Hematopoietic multipotent progenitor cell treated with erythropoietin and hydrocortisone succinate and interleukin-3 and kit ligand, for 8 days (in vitro differentiated cells): ENCODE measurements at regions not wholly inside any gene's neighbourhood (a gene's known extent, or its start where the extent isn't known, plus 50 kb on each side); places are given as distances from the start of the nearest gene placed in this dataset.
A peak's percentile ranks its signal among the peaks of the same experiment; 100 is the strongest.

Source experiments
- DNase-seq: peaks from one replicate; pipeline ENCODE4 v3.0.0-alpha.2; 2015

DNA sequence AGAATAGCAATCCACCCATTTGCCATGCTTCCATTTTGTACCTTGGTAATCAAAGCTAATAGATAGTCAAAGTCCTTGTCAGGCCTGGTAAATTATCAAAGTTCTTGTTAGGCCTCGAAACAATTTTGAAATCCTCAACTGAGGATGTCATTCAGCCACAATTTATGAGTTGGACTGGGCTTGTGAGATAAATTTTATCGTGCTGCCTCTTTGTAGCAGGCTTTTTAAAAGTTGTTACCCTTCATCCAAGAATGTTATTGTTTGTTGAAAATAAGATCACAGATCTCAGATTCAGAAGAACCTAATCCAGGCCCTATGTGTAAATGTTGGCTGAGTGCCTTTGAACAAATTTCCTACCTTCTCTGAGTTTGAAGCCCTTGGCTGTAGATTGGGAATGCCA, 143.3 kb upstream of the PROK2 start:
- DNase-seq: no peak

DNA sequence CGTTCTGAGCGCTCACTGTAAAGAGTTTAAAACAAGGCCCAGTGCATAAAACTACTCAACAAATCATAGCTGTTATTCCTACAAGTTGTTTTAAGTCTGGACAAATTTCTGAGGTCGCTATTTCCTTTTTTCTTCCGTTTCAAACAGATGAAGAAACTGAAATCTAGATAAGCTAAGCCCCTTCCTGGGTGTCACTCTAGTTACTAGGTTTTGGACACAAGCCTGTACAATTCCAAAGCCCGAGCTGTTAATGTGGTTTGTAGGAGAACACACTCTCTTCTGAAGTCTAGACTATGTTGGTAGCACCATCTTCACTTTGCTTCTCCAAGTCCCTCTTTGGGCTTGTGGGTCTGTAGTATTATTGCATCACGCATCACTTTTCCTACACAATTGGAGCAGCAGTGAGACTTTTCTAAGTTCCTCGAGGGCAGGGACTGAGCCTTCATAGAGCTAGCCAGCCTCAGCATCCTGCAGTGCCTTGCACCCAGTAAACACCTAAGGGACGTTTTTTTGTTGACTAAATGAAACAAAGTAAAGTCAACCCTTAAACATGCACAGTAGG, 142.6 kb upstream of the PROK2 start:
- DNase-seq: no peak

DNA sequence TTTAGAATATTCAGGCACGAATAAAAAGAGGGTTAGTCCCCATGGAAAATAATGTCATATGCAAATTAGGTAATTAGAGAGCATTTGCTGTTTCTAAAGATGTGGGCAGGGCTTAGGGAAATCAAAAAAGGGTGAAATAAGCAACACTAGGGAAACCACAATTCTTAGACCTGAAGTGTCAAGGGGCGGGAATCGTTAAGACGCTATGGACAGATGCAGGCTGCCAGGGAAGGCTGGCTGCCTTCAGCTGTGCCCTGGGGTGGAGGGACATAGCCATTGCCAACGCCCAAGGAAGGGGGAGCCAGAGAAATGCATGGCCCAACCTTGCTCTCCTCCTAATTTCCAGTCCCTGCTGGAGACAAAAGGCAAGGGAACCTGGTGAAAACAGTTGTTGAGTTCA, 141.7 kb upstream of the PROK2 start:
- no peak for DNase-seq

DNA sequence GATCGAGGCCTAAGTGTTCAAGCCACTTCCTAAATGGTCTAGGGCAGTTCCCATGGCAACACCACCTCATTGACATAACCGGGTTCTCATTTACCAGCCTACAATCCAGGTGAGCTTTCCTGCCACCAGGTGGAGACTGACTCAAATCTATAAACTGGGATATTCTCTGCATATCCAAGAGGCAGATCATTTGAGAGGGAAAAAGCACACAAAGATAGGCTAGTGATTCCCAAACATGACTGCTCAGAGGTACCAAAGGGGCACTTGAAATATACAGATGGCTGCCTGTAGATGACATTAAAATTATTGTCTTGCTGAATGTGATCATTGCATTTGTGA, 141.3 kb upstream of the PROK2 start:
- peak; percentile 23 for DNase-seq

DNA sequence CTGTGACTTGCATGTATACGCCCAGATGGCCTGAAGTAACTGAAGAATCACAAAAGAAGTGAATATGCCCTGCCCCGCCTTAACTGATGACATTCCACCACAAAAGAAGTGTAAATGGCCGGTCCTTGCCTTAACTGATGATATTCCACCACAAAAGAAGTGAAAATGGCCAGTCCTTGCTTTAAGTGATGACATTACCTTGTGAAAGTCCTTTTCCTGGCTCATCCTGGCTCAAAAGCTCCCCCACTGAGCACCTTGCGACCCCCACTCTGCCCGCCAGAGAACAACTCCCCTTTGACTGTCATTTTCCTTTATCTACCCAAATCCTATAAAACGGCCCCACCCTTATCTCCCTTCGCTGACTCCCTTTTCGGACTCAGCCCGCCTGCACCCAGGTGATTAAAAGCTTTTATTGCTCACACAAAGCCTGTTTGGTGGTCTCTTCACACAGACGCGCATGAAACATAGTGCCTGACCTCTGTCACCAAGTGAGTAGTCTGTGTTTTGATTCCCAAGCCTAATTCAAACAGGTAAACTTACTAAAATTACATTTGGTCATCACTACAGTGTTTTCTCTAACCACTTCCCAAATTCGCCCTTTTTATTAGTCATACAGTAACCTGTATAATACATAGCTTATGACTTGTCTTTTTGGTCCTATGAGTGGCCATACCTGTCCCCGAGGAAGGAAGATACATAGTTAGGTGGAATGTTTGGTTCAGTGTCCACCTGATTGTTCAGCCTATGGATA, 140.7 kb upstream of the PROK2 start:
- peak; percentile 17 for DNase-seq

DNA sequence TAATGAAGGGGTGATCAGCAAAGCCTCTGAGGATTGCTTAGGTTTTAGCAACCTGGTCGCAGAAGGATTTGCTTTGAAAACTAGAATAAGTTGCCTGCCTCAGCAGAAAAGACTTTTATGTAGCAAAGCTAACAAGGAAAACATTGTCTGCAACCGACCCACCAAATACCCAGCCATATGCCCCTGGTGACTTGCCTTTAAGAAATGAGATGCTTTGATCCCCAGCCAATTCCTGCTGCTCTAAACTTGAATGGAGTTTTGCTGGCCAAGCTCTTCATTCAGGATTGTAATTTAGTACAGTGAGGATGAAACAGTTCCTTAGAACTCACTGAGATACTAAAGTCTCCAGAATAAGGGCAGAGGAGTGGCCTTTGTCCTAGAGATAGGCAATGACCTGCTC, 139.8 kb upstream of the PROK2 start:
- no peak for DNase-seq

DNA sequence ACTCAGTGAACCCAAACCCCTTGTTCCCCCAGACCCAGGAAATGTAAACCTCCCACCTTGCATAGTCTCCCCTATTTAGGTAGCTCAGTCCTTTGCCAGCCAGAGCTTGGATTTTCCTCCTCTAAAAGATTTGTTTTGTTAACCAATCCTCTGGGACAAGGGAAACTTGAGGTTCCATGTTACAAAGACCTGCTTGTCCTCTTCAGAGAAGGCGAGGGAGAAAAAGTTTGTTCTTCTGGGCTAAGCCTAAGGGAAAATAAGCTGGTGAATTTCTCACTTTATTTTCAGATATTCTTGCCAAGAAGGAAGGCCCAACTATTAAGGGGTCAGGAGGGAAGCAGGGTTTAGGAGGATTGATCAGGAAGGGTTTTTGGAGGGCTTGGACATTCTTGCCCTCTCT, 136.1 kb upstream of the PROK2 start:
- DNase-seq: no peak

DNA sequence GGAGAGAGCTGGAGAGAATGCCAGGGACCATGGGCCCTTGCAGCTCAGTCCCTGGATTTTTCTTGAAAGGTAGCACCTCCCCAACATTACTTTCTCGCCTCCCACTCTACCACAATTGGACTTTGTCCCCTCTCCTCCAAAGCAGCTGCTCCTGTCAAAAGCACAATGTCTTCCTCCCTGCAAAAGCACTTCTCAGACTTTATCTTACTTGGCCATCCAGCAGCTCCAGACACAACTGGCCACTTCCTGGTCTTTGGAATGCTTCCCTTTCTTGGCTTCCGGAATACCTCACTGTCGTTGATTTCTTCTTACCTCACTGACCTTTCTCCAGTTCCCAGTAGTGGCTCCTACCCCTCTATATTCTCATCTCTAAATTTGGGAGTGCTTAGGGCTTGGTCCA, 134.6 kb upstream of the PROK2 start:
- DNase-seq: no peak

DNA sequence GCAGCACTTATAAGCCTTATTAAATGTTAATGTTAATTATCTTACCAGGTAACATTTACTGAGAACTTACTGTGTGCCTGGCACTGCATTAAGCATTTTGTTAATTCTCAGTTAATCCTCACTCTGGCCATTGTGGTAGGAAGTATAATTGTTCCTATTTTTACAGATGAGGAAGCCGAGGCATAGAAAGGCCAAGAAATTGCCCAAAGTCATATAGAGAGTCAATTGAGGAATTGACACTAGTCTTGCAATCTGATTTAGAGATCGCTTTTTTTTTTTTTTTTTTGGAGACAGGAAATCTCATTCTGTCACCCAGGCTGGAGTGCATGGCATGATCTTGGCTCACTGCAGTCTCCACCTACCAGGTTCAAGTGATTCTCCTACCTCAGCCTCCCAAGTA, 132.6 kb upstream of the PROK2 start:
- DNase-seq: no peak

DNA sequence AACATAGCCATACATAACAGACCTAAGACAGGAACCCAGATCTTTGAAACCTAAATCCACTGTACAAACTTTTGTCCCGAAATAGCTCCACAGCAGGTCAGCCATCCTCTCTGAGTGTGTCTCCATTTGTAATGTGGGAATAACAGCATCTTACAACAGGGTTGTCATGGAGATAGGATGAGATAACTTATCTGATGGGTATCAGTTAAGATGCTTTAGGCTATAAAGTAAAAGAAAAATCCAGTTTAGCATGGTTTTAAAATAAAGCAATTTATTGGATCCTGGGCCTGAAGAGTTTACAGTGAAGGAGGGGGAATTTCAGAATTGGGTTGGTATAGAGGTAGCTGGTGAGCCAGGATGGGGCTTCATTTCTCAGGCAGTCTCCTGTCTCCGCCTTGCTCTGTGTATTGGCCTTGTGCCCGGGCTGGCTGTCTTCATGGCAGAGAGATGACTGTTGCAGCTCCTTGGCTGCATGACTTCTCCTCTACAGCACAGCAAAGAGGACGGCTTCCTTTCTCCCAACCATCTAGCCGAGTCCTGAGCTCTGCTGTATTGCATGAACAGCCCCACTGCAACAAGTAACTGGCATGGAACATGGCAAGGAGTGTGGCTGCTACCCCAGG, 131.9 kb upstream of the PROK2 start:
- DNase-seq: peak; percentile 28

DNA sequence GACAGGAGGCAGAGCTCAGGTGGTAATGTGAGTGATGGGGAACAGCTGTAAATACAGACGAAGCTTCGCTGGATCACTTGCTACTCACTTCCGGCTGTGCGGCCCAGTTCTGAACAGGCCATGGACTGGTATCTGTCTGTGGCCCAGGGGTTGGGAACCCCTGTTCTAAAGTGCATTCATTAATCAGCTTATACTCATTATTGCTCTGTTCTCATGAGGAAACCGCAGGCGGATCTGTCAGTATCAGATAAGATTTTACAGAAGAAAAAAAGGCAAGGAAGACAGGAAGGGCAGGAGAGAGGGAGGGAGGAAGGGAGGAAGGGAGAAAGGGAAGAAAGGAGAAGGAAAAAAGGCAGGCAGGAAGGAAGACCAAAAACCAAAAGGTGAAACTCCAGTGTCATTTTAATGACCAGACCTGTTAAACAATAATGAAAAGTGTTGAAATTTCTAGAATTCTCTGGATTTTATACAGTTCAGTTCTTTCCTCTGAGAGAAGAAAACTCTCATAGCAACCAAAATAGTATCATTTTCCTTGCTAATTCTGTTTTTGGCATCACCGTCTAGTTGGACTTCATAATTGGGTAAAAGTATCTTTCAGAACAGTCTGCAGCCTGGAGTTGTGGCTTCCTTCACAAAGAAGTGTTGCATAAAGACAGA, 128.0 kb upstream of the PROK2 start:
- peak; percentile 62 for DNase-seq

DNA sequence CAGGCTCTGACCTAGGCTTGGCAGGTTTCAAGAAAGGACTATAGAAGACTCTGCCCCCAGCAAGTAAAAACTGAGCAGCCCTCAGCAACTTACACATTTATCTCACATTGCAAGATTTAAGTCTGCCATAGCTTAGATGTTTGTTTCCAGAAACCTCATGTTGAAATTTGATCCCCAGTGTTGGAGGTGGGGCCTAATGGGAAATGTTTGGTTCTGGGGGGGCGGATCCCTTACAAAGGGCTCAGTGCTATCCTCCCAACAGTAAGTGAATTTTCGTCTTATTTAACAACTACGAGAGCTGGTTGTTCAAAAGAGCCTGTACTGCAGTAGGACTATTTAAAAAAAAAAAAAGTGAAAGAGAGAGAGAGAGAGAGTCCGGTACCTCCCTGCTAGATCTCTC, 125.2 kb upstream of the PROK2 start:
- no peak for DNase-seq

DNA sequence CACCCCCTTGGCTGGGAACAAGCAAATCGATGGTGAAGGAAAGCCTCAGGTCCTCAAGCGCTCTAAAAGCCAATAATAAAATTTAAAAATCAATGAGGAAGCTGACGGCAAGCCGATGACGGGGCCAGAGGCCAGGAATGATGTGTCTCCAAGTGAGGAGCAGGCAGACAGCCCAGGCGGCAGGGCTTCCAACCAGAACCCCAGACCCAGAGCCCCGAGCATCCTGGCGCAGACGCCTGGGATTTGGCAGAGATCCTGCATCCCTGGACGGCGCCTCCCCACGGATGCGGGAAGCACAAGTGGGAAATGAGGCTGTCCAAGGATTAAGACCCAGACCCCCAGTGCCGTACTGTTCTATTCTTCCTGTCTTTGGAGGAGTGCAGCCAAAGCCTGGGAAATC, 123.0 kb upstream of the PROK2 start:
- DNase-seq: no peak

DNA sequence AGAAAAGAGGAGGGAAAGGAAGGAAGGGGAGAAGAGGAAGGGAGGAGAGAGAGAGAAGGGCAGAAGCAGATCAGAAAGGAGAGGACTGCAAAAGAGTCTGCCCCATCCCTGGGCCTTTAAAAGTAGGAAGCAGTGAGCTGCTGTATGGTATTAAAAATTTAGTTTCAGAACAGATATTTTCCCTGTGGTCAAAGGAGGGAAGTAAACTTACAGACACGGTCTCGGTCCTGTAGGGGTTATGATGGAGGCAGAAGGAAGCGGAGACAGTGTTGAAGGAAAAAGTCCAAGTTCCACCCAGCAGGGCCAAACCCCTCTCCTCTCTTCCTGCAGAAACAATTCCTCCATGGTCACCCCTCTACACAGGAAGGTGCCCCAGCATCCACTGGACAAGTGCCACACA, 122.0 kb upstream of the PROK2 start:
- DNase-seq: no peak

DNA sequence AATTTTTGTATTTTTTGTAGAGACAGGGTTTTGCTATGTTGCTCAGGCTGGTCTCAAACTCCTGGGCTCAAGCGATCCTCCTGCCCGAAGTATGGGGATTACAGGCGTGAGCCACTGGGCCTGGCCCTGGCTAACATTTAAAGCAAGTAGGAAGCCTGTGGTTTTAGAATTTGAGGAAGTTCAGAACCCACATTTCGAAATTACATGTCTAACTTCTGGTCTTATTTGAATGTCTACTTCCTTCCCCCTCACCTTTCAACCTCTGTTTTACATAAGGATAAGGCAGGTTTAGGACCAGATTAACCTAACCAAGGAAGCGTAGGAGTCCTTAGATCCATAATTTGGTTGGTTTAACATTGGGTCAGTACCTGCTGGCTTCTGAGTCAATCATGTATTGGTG, 120.5 kb upstream of the PROK2 start:
- DNase-seq: no peak

DNA sequence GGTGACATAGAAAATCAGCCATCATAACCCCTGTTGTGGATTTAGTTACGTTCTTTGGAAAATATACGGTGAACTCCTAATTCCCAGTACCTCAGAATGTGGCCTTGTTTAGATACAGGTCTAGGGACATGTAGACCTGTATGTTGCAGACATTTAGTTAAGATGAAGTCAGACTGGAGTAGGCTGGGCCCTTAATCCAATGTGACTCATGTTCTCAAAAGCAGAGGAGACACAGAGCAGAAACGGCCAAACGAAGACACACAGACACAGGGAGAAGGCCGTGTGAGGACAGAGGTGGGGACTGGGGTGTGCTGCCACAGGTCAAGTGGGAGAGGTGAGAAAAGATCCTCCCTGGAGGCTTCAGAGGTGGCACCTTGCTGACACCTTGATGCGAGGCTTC, 119.0 kb upstream of the PROK2 start:
- DNase-seq: no peak

DNA sequence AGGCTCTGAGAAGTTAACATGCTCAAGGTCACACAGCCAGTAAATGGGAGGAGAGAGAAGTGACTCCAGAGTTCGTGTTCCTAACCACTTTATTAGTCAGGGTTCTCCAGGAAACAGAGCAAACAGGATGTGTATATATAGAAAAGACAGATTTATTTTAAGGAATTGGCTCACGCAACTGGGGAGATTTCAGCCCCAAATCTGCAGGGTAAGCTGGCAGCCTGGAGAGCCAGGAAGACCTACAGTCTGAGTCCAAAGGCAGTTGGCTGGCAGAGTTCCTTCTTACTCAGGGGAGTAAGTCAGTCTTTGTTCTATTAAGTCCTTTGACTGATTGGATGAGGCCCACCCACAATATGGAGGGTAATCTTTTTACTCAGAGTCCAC, 118.2 kb upstream of the PROK2 start:
- no peak for DNase-seq

DNA sequence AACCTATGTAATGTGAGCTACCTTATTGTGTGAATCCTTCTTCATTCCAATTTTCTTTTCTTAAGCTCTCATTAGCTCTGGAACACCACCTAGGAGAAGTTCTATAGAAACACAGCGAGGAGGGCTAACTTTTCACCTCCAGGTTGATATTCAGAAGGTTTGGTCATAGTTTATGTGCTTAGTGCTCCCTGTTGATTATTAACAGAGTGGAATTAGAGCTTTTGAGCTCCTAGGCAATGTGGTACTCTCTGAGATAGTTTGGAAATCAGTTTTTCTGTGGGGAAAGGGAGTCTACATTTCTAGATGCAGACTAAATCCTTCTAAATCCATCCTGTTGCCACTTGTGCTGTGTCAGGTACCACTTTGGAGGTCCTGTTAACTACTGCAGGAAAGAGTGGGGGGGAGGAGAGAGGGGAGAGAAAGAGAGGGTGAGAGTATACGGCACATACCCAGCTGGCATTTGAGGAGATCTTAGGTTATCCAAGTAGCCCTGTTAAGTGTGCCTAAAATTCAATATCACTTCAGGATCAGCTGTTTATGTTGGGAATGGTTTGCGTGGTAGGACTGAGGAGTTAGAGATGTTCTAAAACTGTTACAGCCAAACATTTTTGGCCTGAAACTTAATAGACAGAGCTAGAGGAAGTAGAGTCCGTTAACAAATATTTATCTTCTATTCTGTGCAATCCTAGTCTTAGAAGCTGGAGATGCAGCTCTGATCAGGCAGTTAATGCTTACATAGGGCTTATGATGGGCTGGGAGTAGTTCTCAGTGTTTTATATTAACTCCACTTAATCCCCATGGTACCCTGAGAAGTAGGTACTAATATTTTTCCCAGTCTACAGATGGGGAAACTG, 117.5 kb upstream of the PROK2 start:
- DNase-seq: no peak

DNA sequence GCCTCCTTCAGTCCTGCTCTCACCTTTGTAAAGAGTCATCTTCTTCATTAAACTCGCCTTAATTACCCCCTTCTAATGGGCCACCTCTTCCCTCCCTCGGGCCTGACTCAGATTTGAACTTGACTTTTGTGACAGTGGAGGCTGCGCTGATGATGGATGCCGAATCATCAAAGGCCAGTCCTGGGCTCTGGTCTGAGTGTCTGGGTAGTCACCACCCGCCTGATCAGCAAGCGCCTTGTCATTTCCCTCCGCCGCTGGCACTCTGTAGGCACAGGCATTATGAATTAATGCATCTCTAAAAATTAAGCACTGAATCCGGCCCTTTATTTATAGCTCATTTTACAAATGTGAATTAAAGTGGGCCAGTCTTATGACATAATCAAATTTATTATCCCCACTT, 116.7 kb upstream of the PROK2 start:
- DNase-seq: no peak

DNA sequence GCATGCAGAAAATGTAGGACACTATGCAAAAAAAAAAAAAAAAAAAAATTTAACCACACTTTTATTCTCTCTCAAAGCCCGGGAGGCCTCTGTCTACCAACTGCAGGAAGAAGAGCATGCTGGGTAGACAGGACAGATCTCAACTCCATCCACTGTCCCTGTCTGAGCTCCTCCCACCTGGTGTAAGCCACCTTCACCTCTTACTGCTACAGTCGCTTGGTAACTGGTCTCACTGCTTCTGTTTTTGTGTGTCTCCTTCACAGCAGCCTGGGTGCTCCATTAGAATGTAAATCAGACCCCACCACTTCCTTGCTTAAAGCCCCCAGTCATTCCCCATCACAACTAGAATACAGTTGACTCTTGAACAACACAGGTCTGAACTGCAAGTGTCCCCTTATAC, 115.1 kb upstream of the PROK2 start:
- no peak for DNase-seq

DNA sequence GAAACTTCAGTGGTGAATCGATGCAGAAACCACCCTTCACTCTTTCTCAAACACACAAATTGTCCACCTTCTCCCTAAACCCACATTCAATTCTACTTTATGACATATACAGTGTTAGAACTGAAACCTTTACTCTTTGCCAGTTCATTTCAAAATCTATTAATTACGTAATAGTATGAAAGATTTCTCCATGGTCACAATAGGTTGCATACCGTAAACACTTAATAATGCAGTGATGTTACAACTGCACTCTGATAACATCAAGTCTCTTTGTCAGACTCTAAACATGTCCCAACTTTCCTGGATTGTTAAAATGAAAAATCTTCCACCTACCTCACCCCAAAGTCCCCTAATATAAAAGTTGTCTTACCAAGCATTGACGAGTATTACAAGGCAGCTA, 111.8 kb upstream of the PROK2 start:
- no peak for DNase-seq

DNA sequence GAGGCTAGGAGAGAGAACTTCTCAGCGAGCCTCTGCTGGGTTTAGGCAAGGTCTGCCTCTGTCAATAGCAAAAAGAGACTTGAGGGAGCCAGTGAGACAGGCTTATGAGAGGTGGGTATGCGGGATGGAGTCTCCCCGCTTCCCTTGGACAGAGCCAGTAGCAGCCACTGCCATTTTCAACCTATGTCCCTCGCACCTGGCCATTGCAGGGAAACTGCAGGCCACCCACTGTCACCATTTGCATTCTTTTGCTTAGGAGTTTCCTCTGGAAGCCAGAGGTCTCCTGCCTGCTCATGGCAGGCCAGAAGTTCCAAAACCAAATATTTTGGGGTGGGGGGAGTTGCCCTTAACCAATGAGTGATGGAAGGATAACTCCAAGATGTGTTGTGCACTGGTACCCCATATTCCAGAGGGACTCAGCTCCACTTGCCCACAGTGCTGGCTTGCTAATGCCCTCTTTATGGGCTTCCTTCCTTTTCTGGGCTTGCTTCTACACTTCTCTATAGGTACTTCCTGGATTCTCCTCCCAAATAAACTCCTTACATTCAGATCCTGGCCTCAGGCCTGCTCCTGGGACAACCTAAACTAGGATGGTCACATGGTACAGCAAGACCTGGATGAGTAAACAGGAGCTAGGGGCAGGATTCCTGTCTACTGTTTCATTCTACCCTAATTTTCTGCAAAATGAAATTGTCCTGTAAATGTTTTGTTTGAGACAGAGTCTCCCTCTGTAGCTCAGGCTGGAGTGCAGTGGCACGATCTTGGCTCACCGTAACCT, 108.9 kb upstream of the PROK2 start:
- DNase-seq: no peak

DNA sequence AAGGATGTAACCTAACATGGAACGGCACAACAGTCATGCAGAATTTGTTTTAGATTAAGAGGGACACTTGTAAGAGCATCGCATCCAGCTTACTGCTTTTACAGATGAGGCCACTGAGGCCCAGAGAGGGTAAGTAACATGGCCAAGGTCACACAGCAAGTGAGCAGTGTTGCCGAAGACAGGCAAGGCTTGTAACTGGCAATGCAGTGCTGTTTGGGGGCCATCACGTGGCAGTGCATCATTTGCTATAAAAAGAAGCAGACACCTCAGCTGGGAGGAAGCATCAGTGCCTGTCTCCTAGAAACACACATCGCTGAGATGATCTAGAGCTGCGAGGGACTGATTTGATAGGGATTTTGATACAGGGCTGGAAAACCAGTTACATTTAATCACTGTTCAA, 108.2 kb upstream of the PROK2 start:
- DNase-seq: no peak
